ENCODE measurements at regions not wholly inside any gene's neighbourhood (a gene's known extent, or its start where the extent isn't known, plus 50 kb on each side); places are given as distances from the start of the nearest gene placed in this dataset.
"Not testable (repeated sequence)": the region's sequence is repeated elsewhere in the genome, so short reads cannot be mapped to it uniquely, and the experiment has no call there.

DNA sequence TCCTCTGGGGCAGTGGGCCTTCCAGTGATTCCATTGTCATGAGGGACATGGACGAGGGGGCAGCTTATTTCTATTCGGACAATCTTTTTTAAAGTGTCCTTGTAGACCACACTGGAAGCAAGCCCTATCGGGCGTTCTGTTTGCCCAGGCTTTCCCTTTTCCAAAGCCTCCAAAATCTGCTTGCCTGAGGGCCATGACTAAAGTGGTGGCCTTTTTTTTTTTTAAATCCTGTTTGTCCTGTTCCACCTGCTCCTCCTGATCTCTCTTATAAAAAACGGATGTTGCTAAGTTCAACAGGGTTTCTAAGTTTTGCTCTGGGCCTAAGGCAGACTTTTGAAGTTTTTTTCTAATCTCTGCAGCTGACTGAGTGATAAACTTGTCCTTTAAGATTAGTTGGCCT is 1380.1 kb downstream of the SI start:
- DNase-seq = not testable (repeated sequence)

GRCh38 chr3:163692494-163692893 is 1385.8 kb downstream of the SI start:
- no peak for DNase-seq

GRCh38 chr3:163684651-163685050 is 1393.6 kb downstream of the SI start:
- no peak for DNase-seq

GRCh38 chr3:163672954-163673353 is 1405.3 kb downstream of the SI start:
- DNase-seq = no peak

DNA sequence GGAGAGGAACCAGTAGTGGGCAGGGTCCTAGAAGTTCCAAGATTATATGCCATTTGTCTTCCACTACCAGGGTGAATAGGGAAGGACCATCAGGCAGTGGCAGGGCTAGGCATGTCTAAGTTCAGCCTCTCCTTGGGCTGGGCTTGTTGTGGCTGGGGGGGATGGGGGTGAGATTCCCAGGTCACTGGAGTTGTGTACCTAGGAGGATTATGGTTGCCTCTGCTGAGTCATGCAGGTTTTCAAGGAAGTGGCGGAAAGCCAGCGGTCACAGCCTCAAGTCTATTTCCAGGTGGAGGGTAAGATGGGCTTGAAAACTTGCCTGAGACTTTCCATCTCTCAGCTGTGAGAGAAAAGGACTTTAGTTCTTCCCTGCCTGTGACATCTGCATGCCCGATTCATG is 1407.1 kb downstream of the SI start:
- no peak for DNase-seq

- no peak for DNase-seq
Observed at GRCh38 chr3:163664466-163664865, 1413.8 kb downstream of the SI start.

GRCh38 chr3:163657088-163657487 is 1421.2 kb downstream of the SI start:
- no peak for DNase-seq

DNA sequence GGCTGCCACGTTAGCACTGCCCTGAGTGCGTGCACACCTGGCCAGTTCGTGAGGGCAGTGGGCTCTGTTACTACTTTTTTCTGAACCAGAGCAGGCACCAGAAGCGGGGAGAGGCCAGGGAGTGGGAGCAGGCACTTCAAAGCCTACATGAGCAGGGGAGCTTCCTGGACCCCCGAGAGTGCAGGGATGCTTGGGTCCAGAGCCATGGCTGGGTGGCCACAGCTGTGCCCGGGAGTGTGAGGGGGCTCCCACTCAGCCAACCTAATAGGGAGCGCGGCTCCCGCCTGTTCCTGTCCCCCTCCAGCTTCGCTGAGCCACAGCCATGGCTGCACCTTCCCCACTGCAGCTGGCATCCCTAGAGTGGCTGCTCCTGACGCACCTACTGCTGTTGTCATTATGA is 1423.3 kb downstream of the SI start:
- DNase-seq = no peak

GRCh38 chr3:163644172-163644571 is 1434.1 kb downstream of the SI start:
- no peak for DNase-seq

GRCh38 chr3:163632722-163633121 is 1445.6 kb downstream of the SI start:
- DNase-seq = no peak

DNA sequence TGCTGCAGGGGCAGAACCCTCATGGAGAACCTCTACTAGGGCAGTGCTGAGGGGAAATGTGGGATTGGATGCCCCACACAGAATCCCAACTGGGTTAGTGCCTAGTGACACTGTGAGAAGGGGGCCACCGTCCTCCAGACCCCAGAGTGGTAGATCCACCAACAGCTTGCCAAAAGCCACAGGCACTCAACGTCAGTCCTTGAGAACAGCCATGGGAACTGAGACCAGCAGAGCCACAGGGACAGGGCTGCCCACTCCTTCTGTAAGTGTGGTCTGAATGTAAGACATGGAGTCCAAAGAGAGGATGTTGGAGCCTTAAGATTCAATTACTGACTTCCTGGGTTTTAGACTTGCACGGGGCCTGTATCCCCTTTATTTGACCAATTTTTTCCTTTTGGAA is 1451.5 kb downstream of the SI start:
- no peak for DNase-seq

DNA sequence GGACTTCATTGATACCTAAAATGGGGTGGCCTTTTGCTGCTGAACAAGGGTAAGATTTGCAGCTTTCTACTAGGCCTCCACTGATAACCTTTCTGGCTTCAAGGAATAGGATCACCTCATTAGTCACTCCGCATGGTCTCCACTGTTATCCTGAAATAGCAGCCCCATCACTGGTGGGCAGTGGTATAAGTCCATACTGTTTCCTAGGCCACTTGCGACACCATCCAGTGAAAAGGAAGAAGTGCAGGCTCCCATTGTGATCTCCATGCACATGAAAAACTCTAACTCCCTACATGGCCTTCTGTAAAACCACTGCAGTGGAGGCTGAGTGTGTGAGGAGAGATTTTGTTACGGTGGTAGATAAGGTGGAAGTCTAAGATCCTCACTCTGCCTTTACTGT is 1455.9 kb downstream of the SI start:
- DNase-seq = no peak

DNA sequence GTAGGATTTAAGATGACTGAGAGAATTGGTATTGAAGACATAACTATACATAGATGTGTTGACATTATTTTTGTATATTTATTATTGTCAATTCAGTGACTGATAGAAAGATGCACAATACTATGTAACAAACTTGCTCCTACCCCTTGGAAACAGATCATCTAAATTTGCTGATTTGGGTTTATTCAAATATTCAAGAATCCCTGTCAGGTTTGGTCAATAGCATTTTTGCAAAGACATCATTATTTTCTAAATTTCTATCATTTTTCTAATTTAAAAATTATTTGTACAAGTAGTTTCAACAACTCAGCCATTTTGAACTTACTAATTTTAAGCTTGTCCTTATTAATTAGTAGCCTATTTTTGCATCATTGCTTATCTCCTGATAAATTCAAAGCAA is 1463.4 kb downstream of the SI start:
- DNase-seq = no peak

DNA sequence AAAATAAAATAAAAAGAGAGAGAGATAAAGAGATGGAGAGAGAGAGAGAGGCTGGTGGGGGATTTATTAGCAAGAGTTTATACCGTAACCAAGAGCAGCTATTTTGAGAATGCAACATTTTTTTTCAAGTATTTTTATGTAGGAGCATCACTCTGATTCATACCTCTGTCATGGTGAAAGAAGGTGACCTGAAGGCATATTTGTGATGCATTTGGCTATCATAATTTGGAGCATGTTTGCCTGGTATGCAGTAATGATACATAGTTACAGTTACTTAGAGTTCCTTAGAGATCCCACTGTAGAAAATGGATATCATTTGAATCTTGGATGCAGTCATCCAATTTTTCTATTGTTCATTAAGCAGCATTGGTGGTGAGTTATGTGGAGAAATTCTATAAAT is 1472.4 kb downstream of the SI start:
- no peak for DNase-seq

DNA sequence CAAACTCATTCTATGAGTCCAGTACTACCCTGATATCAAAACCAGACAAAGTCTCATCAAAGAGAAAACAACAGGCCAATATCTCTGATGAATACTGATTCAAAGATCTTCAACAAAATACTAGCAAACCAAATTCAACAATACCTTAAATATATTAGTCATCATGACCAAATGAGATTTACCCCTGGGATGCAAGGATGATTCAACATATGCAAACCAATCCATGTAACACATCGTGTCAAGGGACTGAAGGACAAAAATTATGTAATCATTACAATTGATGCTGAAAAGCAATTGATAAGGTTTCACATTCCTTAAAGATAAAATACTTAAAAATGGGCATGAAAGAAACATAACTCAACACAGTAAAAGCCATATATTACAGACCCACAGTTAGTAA is 1476.9 kb downstream of the SI start:
- no peak for DNase-seq

DNA sequence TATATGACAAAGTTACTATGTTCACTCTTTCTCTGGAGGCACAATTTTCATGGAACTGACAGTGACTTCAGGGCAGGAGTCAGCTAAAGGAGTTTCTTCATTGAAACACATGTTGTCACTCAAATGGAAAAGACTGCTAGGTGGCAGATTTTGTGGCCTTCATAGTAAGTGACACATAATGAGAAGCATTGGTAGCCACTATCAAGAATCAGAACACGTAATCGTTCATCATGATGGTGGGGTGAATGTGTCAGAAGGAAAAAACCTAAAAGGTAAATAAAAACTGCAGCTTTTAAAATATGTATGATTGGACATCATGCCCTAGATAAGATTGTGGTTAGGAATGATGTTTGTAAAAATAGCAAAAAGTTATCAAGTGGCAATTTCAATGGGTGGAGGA is 1491.0 kb downstream of the SI start:
- DNase-seq = no peak

DNA sequence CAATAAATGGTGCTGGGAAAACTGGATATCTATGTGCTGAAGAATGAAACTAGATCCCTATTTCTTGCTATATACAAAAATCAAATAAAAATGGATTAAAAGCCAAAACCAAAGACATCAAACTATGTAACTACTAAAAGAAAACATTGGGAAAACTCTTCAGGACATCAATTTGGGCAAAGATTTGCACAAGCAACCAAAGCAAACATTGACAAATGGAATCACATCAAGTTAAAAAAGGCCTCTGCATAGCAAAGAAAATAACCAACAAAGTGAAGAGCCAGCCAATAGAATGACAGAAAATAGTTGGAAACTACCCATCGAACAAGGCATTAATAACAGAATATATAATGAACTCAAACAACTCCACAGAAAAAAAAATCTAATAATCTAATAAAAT is 1495.3 kb downstream of the SI start:
- DNase-seq = no peak

DNA sequence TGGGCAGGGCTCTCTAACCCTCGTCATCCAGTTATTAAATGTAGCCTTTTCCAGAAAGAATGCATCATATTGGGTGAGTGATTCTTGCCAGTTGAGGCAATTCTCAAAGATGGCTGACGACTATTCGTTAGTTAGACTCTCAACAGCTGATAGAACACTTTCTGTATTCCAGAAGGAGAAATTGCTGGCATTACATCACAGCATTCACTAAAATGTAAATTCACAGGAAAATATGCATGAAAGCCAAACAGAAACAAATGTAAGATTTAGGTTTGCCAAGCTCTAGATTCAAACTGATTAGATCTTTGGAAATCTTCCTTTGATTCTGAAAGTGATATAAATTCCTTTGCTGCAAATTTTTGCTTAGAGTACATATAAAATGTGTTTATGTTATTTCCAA is 1501.0 kb downstream of the SI start:
- DNase-seq = no peak

DNA sequence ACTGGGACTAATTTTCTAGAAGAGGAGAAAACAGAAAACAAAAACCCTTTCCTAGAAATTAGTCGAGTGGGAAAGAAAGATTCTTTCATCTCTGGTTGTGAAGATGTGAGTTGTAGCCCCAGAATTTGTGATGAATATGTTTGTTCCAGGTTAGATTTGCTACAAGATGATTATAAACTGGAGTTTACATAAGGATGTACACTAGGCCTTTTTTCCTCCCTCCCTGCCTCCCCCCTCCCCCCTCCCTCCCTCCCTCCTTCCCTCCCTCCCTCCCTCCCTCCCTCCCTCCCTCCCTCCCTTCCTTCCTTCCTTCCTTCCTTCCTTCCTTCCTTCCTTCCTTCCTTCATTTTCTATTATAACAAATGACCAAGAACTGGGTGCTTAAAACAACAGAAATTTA is 1502.0 kb downstream of the SI start:
- DNase-seq = no peak

DNA sequence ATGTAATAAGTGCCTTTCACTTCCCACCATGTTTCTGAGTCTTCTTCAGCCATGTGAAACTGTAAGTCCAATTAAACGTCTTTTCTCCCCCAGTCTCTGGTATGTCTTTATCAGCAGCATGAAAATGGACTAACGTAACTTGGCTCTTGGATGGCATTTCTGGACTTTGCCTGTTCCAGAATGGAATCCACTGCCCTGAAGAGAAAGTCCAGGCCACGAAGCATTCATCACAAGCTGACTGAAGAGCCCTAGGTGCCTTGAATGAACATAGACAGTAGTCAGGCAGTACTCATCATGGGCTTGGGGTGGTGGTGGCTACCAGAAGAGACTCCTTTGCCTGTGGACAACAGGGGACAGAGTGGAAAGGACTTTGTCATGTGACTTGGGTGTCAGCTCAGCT is 1505.0 kb downstream of the SI start:
- DNase-seq = no peak

- no peak for DNase-seq
Observed at GRCh38 chr3:163572856-163573255, 1505.4 kb downstream of the SI start.

GRCh38 chr3:163563485-163563884 is 1514.8 kb downstream of the SI start:
- DNase-seq = no peak

DNA sequence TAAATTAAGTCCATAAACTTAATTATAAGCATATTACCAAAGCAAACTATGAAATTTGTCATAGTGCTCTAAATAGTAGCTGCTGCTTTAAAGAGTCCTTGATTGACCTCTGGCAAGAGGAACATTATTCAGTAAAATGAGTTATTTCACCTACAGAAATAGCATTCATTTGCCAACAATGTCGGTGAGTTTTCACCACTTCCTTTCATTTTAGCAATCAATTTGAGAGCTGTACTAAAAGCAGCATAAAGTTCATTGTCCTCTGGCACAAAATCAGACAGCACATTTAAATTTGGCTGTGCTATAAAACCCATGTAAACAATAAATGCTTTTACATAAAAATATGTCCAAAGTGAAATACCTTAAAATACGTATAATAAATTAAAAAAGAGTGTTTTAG is 1515.7 kb downstream of the SI start:
- DNase-seq = no peak

- DNase-seq = no peak
Observed at GRCh38 chr3:163561151-163561550, 1517.1 kb downstream of the SI start.

GRCh38 chr3:163560459-163560858 is 1517.8 kb downstream of the SI start:
- no peak for DNase-seq

Data from amygdala (tissue), 56 donors.